SK-MEL-5 (cell line): ENCODE measurements at regions not wholly inside any gene's neighbourhood (a gene's known extent, or its start where the extent isn't known, plus 50 kb on each side); places are given as distances from the start of the nearest gene placed in this dataset.

ENCODE experiments used
- DNase-seq: peaks from one replicate; pipeline ENCODE4 v3.0.0-alpha.2; 2016; ENCODE audit warnings: low read depth, low spot score
- in situ Hi-C: cut with HindIII; loops from 2 replicates; pipeline ENCODE4 v1.10.0; 2016; ENCODE audit warnings: low sequenced_read_pairs, high pct_unique_total_duplicates, low pct_unique_long_range_greater_than_20kb

DNA sequence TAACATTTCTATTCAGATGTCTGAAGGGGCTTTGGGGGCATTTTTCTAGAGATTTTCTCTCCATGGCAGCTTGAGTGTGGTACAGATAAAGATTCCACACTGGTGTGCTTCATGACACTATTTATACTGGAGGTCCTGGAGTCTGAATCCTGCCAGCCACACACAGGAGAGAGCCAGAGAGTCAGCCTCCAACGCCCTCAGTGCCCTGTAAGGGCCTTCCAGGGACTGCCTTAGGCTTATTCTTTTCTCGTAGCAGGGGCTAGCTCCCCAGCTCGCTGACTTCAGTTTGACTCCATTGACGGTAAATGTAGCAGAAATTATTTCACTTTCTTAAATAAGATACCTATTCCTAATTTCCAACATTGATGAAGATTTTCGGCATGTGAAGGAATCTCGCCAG is 100.9 kb downstream of the VSTM2A start:
- in situ Hi-C loops, result no loop called here
- DNase-seq, result no peak

DNA sequence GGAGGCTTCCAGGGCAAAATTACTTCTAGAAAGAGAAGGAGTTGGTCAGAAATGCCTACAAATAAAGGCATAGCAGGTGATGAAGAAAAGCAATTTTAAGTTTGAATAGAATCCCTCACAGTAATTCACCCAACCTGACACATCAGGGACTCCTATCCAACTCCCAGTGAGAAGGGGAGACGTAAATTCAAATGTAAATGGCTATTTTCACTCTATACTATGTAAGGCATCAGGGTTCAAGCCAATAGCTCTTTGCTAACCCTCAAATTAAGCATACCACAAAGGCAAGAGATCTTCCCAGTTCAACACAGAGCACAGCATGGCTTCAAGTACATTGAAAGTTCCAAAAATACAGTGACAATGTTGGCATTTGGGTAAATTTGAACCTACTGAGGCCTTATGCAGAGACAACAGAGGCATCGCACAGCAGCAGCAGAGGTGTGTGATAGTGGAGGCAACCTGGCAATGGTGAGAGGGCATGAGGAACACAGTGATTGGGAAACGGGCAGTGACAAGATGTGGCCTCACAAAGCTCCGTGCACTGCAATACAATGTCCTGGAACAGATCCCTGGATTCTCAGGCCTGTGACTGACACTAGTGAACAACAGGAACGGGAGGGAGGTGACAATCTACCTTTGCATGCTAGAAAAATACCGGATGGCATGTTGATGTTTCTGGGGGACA is 95.7 kb downstream of the VSTM2A start:
- in situ Hi-C loops, result no loop called here
- no peak for DNase-seq

DNA sequence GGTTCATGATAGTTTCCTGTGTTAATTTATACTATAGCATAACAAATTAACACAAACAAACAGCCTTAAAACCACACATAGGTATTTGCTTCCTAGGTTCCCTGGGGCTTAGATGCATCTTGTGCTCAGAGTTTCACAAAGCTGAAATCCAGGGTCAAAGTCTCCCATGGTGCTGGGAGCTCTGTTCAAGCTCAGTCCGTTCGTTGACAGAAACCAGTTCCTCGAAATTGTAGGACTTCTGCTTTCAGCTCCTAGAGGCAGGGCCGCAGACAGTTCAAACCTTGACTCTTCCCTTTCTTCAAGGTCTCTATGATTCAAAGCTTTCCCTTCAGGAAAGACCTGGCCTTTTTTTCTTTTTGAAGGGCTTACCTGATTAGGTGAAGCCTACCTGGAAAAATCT is 90.5 kb downstream of the VSTM2A start:
- DNase-seq, result no peak
- in situ Hi-C loops, result no loop called here

DNA sequence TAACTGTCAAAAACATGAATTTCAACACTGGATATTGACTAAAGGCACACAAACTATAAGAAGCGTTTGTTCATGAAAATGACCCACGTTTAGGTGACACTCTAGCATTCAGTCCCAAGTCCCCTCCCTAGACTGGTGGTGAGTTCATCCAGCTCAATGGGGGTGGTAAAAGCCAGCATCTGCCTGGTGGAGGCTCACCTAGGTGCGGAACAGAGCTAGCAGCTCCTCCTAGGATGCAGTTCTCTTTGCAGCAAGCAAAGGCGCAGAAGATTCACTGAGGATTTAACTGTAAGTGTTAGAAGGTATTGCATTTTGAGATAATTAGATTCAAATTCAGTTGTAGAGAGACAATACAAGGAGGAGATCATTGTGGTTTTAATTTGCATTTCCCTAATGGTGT is 87.6 kb downstream of the VSTM2A start:
- in situ Hi-C loops, result no loop called here

GRCh38 chr7:54622696-54623309 is 80.6 kb downstream of the VSTM2A start:
- DNase-seq, result no peak
- in situ Hi-C loops, result no loop called here

More for the DNA sequence above, 87.6 kb downstream of the VSTM2A start:
- no peak for DNase-seq
